H1 (cell line): ENCODE measurements at regions not wholly inside any gene's neighbourhood (a gene's known extent, or its start where the extent isn't known, plus 50 kb on each side); places are given as distances from the start of the nearest gene placed in this dataset.

Source experiments
- BCL11A ChIP-seq, 2 experiments: IDR thresholded peaks; one replicate each; pipeline ENCODE4 v1.6.1; 2011; ENCODE audit warnings: low read depth in 2 of 2, low read length in 2 of 2, mild to moderate bottlenecking in 2 of 2
- GABPA ChIP-seq: IDR thresholded peaks from 2 replicates; pipeline ENCODE4 v1.6.1; 2011; ENCODE audit warnings: mild to moderate bottlenecking, low read length, moderate library complexity, borderline replicate concordance; ENCODE audit not compliant: insufficient read depth
- KDM1A ChIP-seq: fragments of 200-600, 300-600 bp; sonication (generic); IDR thresholded peaks from 2 replicates; pipeline ENCODE4 v1.7.1; 2016; ENCODE audit warnings: mild to moderate bottlenecking, low read length, borderline replicate concordance
- KDM4A ChIP-seq: IDR thresholded peaks from one replicate; pipeline ENCODE4 v1.7.1; 2012; ENCODE audit warnings: low read depth, mild to moderate bottlenecking, moderate library complexity, low read length, inconsistent platforms; ENCODE audit not compliant: severe bottlenecking
- NANOG ChIP-seq: IDR thresholded peaks from 2 replicates; pipeline ENCODE4 v1.6.1; 2011; ENCODE audit warnings: low read length, low read depth, mild to moderate bottlenecking, inconsistent platforms; ENCODE audit not compliant: insufficient read depth, poor library complexity, severe bottlenecking
- NRF1 ChIP-seq: IDR thresholded peaks from 2 replicates; pipeline ENCODE4 v1.6.1; 2011; ENCODE audit warnings: mild to moderate bottlenecking, low read depth, low read length, improper control_type of control experiment
- RFX5 ChIP-seq: IDR thresholded peaks from 2 replicates; pipeline ENCODE4 v1.6.1; 2011; ENCODE audit warnings: low read depth, low read length, improper control_type of control experiment, borderline replicate concordance
- SAP30 ChIP-seq: fragments of 300-600 bp; sonication (generic); IDR thresholded peaks from 2 replicates; pipeline ENCODE4 v1.7.1; 2012; ENCODE audit warnings: low read length, moderate library complexity, mild to moderate bottlenecking, inconsistent platforms; ENCODE audit not compliant: insufficient read depth, insufficient replicate concordance
- TCF12 ChIP-seq: IDR thresholded peaks from 2 replicates; pipeline ENCODE4 v1.6.1; 2011; ENCODE audit warnings: low read depth, mild to moderate bottlenecking, low read length

DNA sequence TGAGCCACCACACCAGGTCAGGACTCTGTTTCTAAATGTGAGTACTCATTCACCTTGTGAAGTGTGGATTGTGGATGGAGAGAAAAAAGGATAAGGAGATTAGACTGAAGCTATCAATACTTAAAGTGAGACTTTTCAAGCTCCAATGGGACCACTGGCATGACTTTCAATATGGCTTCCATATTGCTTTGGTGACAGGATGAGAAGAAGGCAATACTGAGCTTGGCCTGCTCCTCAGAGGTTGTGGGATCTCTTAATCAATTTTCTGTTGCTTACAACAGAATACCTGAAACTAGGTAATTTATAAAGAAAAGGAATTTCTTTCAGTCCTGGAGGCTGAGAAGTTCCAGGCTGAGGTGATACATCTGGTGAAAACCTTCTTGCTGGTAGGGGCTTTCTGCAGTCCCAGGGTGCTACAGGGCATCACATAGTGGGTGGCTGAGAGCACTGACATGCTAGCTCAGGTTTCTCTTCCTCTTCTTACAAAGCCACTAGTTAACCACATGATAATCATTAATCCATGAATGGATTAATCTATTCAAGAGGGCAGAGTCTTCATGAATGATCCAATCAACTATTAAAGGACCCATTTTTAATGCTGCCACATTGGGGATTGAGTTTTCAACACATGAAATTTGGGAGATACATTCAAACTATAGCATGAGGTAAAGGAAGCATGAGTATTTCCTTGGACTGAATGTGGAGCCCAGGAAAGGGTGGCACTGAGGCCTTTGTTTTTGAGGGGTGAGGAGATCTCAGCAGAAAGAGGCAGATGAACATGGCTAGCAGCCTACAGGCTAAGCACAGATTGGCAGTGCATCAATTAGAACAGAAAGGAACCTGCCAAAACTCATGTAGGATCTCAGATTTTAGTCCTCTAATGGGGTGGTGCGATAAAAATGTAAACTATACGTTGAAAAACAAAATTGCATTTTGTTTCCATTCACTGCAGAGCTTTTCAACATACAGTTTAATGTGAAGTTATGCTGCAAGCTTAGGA lies 274.5 kb downstream of the PIK3C3 start (continued):
- TF ChIP-seq TCF12 (no peak), SAP30 (no peak), NRF1 (no peak), GABPA (no peak), BCL11A (IDR thresholded peaks at IDR 0.05; ENCODE audit: low read depth in 2 of 2, low read length in 2 of 2) (no peak), NANOG (no peak), RFX5 (no peak), KDM1A (no peak), KDM4A (no peak)
